ENCODE measurements at regions not wholly inside any gene's neighbourhood (a gene's known extent, or its start where the extent isn't known, plus 50 kb on each side); places are given as distances from the start of the nearest gene placed in this dataset.
"Not testable (repeated sequence)": the region's sequence is repeated elsewhere in the genome, so short reads cannot be mapped to it uniquely, and the experiment has no call there.

- H3K9me3 Mint-ChIP-seq = peaks cover 18% of the 10 kb centered on the region
- H3K4me1 Mint-ChIP-seq = peaks cover 10% of the 10 kb centered on the region
- not testable (repeated sequence) for ATAC-seq (replicated peaks); H3K27ac Mint-ChIP-seq; H3K27me3 Mint-ChIP-seq; H3K4me3 Mint-ChIP-seq; H3K36me3 Mint-ChIP-seq (ENCODE audit: low read depth)
Observed at GRCh38 chr10:93127642-93128215, 54.0 kb downstream of the CYP26A1 start.

- H3K36me3 Mint-ChIP-seq (ENCODE audit: low read depth) = no peaks in the 10 kb centered on the region
- ATAC-seq (replicated peaks) = no peak
- H3K4me3 Mint-ChIP-seq = no peak overlapping the region
- no peaks in the 10 kb centered on the region for H3K27me3 Mint-ChIP-seq
- H3K4me1 Mint-ChIP-seq = no peaks in the 10 kb centered on the region
- H3K27ac Mint-ChIP-seq = no peak overlapping the region
- peaks cover 3% of the 10 kb centered on the region for H3K9me3 Mint-ChIP-seq
Observed at GRCh38 chr10:93131986-93132385, 58.3 kb downstream of the CYP26A1 start.

- Mint-ChIP-seq H3K36me3 (ENCODE audit: low read depth) (no peaks in the 10 kb centered on the region), H3K4me3 (no peak overlapping the region), H3K27ac (no peak overlapping the region), H3K9me3 (peaks cover 5% of the 10 kb centered on the region), H3K27me3 (peaks cover 20% of the 10 kb centered on the region), H3K4me1 (no peaks in the 10 kb centered on the region)
- ATAC-seq (replicated peaks) = no peak
Observed at GRCh38 chr10:93138113-93138870, 64.6 kb downstream of the CYP26A1 start.

GRCh38 chr10:93139059-93139655 lies 65.5 kb downstream of the CYP26A1 start:
- Mint-ChIP-seq H3K9me3 (peaks cover 5% of the 10 kb centered on the region), H3K36me3 (ENCODE audit: low read depth) (no peaks in the 10 kb centered on the region), H3K27me3 (peaks cover 26% of the 10 kb centered on the region), H3K4me3 (no peak overlapping the region), H3K4me1 (no peaks in the 10 kb centered on the region), H3K27ac (no peak overlapping the region)
- no peak for ATAC-seq (replicated peaks)

- no peaks in the 10 kb centered on the region for H3K36me3 Mint-ChIP-seq (ENCODE audit: low read depth)
- no peaks in the 10 kb centered on the region for H3K4me1 Mint-ChIP-seq
- ATAC-seq (replicated peaks) = no peak
- H3K9me3 Mint-ChIP-seq = peaks cover 5% of the 10 kb centered on the region
- H3K27ac Mint-ChIP-seq = no peak overlapping the region
- peaks cover 34% of the 10 kb centered on the region for H3K27me3 Mint-ChIP-seq
- H3K4me3 Mint-ChIP-seq = no peak overlapping the region
Observed at GRCh38 chr10:93142534-93142933, 68.8 kb downstream of the CYP26A1 start.

GRCh38 chr10:93143281-93143680 lies 69.6 kb downstream of the CYP26A1 start:
- Mint-ChIP-seq H3K36me3 (ENCODE audit: low read depth) (no peaks in the 10 kb centered on the region), H3K4me3 (no peak overlapping the region), H3K27ac (no peak overlapping the region), H3K9me3 (peaks cover 5% of the 10 kb centered on the region), H3K4me1 (no peaks in the 10 kb centered on the region), H3K27me3 (peaks cover 31% of the 10 kb centered on the region)
- ATAC-seq (replicated peaks) = no peak

GRCh38 chr10:93146336-93146735 lies 72.6 kb downstream of the CYP26A1 start:
- Mint-ChIP-seq H3K27ac (no peak overlapping the region), H3K4me1 (peaks cover 11% of the 10 kb centered on the region), H3K4me3 (no peak overlapping the region), H3K36me3 (ENCODE audit: low read depth) (no peaks in the 10 kb centered on the region), H3K9me3 (no peaks in the 10 kb centered on the region), H3K27me3 (peaks cover 25% of the 10 kb centered on the region)
- ATAC-seq (replicated peaks) = no peak

GRCh38 chr10:93147281-93147680 lies 73.6 kb downstream of the CYP26A1 start:
- no peak overlapping the region for H3K4me3 Mint-ChIP-seq
- H3K9me3 Mint-ChIP-seq = no peaks in the 10 kb centered on the region
- peaks cover 25% of the 10 kb centered on the region for H3K27me3 Mint-ChIP-seq
- no peak overlapping the region for H3K27ac Mint-ChIP-seq
- ATAC-seq (replicated peaks) = no peak
- no peaks in the 10 kb centered on the region for H3K36me3 Mint-ChIP-seq (ENCODE audit: low read depth)
- H3K4me1 Mint-ChIP-seq = peaks cover 11% of the 10 kb centered on the region

- no peak overlapping the region for H3K4me3 Mint-ChIP-seq
- H3K36me3 Mint-ChIP-seq (ENCODE audit: low read depth) = no peaks in the 10 kb centered on the region
- no peak for ATAC-seq (replicated peaks)
Observed at GRCh38 chr10:93148476-93148875, 74.8 kb downstream of the CYP26A1 start.

GRCh38 chr10:93149761-93150160 lies 76.1 kb downstream of the CYP26A1 start:
- Mint-ChIP-seq H3K36me3 (ENCODE audit: low read depth) (no peaks in the 10 kb centered on the region), H3K27me3 (peaks cover 15% of the 10 kb centered on the region), H3K9me3 (no peaks in the 10 kb centered on the region), H3K4me3 (peak overlapping the region; percentile 25), H3K4me1 (peaks cover 11% of the 10 kb centered on the region), H3K27ac (no peak overlapping the region)
- no peak for ATAC-seq (replicated peaks)

More at GRCh38 chr10:93148476-93148875, 74.8 kb downstream of the CYP26A1 start:
- Mint-ChIP-seq H3K27ac (no peak overlapping the region), H3K9me3 (no peaks in the 10 kb centered on the region), H3K4me1 (peaks cover 11% of the 10 kb centered on the region), H3K27me3 (peaks cover 21% of the 10 kb centered on the region)

- Mint-ChIP-seq H3K27me3 (peaks cover 15% of the 10 kb centered on the region), H3K9me3 (no peaks in the 10 kb centered on the region), H3K27ac (no peak overlapping the region), H3K4me1 (peaks cover 11% of the 10 kb centered on the region), H3K36me3 (ENCODE audit: low read depth) (no peaks in the 10 kb centered on the region), H3K4me3 (peak overlapping the region; percentile 25)
- ATAC-seq (replicated peaks) = peak; percentile 78
Observed at GRCh38 chr10:93150289-93150688, 76.6 kb downstream of the CYP26A1 start.

GRCh38 chr10:93150990-93151547 lies 77.4 kb downstream of the CYP26A1 start:
- Mint-ChIP-seq H3K4me1 (peaks cover 11% of the 10 kb centered on the region), H3K9me3 (no peaks in the 10 kb centered on the region), H3K36me3 (ENCODE audit: low read depth) (no peaks in the 10 kb centered on the region), H3K4me3 (no peak overlapping the region), H3K27me3 (peaks cover 14% of the 10 kb centered on the region), H3K27ac (no peak overlapping the region)
- no peak for ATAC-seq (replicated peaks)

GRCh38 chr10:93152136-93152535 lies 78.4 kb downstream of the CYP26A1 start:
- no peak overlapping the region for H3K27ac Mint-ChIP-seq
- peaks cover 11% of the 10 kb centered on the region for H3K4me1 Mint-ChIP-seq
- H3K36me3 Mint-ChIP-seq (ENCODE audit: low read depth) = no peaks in the 10 kb centered on the region
- no peak for ATAC-seq (replicated peaks)
- no peaks in the 10 kb centered on the region for H3K9me3 Mint-ChIP-seq
- H3K27me3 Mint-ChIP-seq = peaks cover 10% of the 10 kb centered on the region
- H3K4me3 Mint-ChIP-seq = no peak overlapping the region

- Mint-ChIP-seq H3K36me3 (ENCODE audit: low read depth) (no peaks in the 10 kb centered on the region), H3K4me1 (peaks cover 11% of the 10 kb centered on the region), H3K27ac (no peak overlapping the region), H3K9me3 (peaks cover 10% of the 10 kb centered on the region), H3K27me3 (no peaks in the 10 kb centered on the region), H3K4me3 (no peak overlapping the region)
- ATAC-seq (replicated peaks) = no peak
Observed at GRCh38 chr10:93154531-93154930, 80.8 kb downstream of the CYP26A1 start.

- H3K27me3 Mint-ChIP-seq = peaks cover 4% of the 10 kb centered on the region
- H3K27ac Mint-ChIP-seq = no peak overlapping the region
- no peak overlapping the region for H3K4me3 Mint-ChIP-seq
- no peaks in the 10 kb centered on the region for H3K4me1 Mint-ChIP-seq
- no peak for ATAC-seq (replicated peaks)
- peaks cover 10% of the 10 kb centered on the region for H3K9me3 Mint-ChIP-seq
- no peaks in the 10 kb centered on the region for H3K36me3 Mint-ChIP-seq (ENCODE audit: low read depth)
Observed at GRCh38 chr10:93160140-93160539, 86.4 kb downstream of the CYP26A1 start.
